ENCODE measurements at regions not wholly inside any gene's neighbourhood (a gene's known extent, or its start where the extent isn't known, plus 50 kb on each side); places are given as distances from the start of the nearest gene placed in this dataset.

GRCh38 chr7:137172105-137172590 lies 171.4 kb downstream of the PTN start:
- no peak for DNase-seq (ENCODE audit: low spot score)

DNA sequence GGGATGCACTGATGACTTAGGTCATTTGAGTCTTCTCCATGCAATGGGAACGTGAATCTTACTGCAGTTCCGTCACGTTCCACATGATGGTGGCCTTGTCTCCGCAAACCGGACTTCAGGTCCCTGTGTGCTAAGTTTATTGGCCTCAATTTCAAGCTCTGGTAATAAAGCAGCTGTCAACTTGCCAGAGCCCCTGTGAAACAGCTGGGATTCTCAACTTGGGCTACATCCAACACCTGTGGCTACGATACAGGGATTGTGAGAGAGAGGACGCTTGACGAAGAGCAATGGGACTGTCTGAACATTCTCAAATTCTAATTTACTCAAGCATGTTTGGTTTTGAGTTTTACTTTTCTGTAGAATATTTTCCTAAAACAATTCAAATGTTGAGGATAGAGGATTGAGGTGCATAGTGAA lies 174.2 kb downstream of the PTN start:
- DNase-seq (ENCODE audit: low spot score) = peak; percentile 71

DNA sequence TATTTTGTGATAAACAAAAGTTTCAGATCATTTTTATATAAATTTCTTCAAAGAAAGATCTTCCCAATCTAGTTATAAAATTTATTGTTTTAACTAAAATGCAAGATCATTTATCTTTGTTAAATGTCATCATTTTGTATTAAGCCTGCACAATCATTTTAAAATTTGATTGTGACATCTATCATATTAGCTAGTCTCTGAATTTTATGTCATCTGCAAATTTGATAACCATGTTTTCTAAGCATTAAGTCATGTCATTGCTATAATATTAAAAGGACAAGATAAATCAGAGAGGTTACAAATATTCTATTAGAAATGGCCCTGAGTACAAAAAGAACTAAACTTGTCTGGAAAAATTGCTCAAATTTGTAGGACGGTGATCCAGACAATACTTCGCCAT lies 175.9 kb downstream of the PTN start:
- DNase-seq (ENCODE audit: low spot score) = no peak

- DNase-seq (ENCODE audit: low spot score) = no peak
Observed at GRCh38 chr7:137166363-137166762, 177.2 kb downstream of the PTN start.

GRCh38 chr7:137165786-137166185 lies 177.7 kb downstream of the PTN start:
- no peak for DNase-seq (ENCODE audit: low spot score)

- DNase-seq (ENCODE audit: low spot score) = no peak
Observed at GRCh38 chr7:137165241-137165640, 178.3 kb downstream of the PTN start.

DNA sequence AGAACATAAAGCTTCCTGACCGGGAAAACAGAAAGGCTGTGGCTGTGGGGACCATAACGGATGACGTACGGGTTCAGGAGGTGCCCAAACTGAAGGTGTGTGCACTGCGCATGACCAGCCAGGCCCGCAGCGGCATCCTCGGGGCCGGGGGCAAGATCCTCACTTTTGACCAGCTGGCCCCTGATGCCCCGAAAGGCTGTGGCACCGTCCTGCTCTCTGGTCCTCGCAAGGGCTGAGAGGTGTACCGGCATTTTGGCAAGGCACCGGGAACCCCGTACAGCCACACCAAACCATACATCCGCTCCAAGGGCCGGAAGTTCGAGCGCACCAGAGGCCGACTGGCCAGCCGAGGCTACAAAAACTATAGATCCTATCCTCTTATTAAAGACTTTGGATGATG lies 179.3 kb downstream of the PTN start:
- DNase-seq (ENCODE audit: low spot score) = no peak

DNA sequence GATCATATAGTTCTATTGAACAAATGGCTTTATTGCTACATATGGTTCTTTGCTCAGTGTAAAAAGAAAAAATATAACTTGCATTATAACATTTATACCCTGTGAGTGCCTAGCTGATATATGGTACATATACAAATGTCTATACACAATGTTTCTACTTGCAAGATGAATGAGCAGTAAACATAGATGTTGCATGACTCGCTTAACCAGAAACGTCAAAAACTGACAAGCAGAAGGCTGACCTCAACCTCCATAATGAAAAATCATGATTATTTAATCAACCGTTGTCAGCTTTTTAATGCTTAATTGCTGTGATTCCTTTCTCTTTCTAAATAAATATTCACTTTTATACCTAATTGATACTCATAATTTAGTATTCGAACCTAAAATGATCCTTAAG lies 183.3 kb downstream of the PTN start:
- no peak for DNase-seq (ENCODE audit: low spot score)

DNA sequence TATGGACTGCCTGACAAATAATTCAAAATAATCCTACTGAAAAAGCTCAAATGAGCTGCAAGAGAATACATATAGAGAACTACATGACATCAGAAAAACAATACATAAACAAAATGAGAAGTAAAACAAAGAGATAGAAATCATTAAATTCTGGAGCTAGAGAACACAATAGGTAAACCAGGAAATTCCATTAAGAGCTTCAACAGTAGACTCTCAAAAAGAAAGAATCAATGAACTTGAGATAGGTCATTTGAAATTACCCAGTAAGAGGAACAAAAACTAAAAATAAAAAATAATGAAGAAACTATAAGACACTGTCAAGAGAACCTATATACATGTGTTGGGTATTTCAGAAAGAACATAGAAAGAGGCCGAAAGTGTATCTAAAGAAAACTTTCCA lies 186.3 kb downstream of the PTN start:
- no peak for DNase-seq (ENCODE audit: low spot score)

GRCh38 chr7:137151690-137152052 lies 191.9 kb downstream of the PTN start:
- DNase-seq (ENCODE audit: low spot score) = no peak

DNA sequence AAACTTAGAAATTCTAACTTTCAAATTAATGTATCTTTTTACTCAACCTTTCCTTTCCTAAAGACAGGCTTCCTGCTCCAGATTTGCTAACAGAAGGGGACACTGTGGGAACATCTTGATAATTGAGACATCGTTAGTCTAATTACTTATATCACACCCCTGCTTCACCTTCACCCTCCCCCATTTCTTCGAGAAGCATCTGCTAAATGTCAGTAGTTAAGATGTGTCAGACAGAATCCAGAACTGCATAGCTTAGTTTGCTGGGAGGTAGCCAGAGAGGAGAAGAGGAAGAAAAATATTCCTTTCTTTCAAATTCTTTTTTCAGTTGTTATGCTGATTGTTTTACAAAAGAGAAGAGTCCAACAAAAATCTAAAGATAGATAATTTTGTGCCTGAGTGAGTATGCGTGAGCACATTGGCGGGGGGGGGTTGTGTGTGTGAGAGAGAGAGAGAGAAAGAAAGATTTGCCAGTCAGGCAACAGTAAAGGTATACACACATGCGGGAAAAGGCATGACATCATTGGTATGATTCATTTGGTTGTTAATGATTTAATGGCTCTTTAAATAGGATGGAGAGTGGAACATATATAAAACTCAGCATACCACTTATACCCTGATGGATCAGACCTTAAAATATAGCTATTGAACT lies 192.4 kb downstream of the PTN start:
- DNase-seq (ENCODE audit: low spot score) = no peak

GRCh38 chr7:137147338-137147720 lies 196.2 kb downstream of the PTN start:
- DNase-seq (ENCODE audit: low spot score) = no peak

GRCh38 chr7:137146552-137147337 lies 196.8 kb downstream of the PTN start:
- no peak for DNase-seq (ENCODE audit: low spot score)

- no peak for DNase-seq (ENCODE audit: low spot score)
Observed at GRCh38 chr7:137146012-137146455, 197.5 kb downstream of the PTN start.

GRCh38 chr7:137142376-137142775 lies 201.2 kb downstream of the PTN start:
- DNase-seq (ENCODE audit: low spot score) = no peak

DNA sequence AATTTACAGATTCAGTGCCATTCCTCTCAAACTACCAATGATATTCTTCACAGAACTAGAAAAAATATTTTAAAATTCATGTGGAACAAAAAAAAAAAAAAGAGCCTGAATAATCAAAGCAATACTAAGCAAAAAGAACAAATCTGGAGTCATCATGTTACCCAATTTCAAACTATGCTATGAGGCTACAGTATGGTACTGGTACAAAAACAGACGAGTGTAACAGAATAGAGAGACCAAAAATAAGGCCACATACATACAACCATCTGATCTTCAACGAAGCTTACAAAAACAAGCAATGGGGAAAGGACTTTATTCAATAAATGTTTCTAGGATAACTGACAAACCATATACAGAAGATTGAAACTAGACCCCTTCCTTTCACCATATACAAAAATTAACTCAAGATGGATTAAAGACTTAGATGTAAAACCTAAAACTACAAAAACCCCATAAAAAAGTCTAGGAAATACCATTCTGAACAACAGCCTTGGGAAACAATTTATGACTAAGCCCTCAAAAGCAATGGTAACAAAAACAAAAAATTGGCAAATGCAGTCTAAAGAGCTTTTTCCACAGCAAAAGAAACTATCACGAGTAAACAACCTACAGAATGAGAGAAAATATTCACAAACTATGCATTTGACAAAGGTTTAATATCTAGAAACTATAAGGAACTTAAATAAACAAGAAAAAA lies 207.7 kb downstream of the PTN start:
- no peak for DNase-seq (ENCODE audit: low spot score)

- DNase-seq (ENCODE audit: low spot score) = no peak
Observed at GRCh38 chr7:137130751-137131158, 212.8 kb downstream of the PTN start.

DNA sequence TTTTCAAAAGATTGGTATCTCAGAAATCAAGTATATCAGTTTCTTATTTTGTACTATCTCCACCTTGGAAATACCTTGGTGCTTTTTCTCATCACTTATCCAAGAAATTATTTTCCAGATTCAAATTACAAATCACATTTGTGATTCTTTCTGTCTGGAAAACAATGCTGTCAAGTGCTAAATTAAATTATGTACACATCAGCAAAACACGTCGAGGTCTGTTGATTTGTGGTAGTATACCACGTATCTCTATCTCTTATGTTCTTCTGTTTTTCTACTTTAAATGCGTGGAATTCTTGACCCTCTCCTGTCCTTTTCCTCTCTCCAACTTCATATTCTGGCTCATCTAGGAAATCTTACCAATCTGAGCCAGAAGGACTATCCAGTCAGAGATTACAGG lies 214.5 kb downstream of the PTN start:
- no peak for DNase-seq (ENCODE audit: low spot score)

DNA sequence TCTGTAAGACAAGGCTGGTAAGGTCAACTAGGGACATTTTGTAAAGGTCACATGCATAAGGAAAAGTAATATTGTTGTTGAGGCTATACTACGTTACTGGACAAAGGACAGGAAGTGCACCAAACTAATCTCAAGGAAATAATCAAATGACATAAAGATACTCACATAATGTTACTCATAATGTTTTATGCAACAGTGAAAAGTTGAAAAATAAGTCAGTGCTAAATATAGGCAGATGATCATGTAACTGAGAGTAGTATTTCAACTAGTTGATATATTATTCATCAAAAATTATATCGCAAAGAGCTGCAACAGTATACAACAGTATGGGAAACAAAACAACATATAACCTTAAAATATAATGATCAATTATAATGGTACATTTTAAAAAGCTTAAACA lies 215.7 kb downstream of the PTN start:
- DNase-seq (ENCODE audit: low spot score) = no peak

DNA sequence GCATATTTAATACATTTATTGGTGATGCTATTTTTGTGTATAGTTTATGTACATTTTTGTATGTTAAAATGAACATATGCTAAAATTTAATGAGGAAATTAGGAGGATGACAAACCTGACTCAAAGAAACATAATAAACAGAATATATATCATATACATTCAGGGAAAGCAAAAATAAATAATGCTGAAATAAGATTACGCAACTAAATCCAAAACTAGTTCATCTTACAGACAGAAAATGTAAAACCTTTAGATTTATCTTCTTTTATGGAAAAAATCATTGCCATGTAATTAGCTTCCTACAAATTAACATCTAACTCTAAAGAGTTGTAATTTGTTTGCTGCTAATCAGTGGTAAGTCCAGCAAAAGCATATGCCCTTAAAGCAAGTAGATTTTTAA lies 216.5 kb downstream of the PTN start:
- no peak for DNase-seq (ENCODE audit: low spot score)

- DNase-seq (ENCODE audit: low spot score) = no peak
Observed at GRCh38 chr7:137122145-137122544, 221.4 kb downstream of the PTN start.

GRCh38 chr7:137120690-137121089 lies 222.8 kb downstream of the PTN start:
- DNase-seq (ENCODE audit: low spot score) = no peak

GRCh38 chr7:137110535-137110934 lies 233.0 kb downstream of the PTN start:
- no peak for DNase-seq (ENCODE audit: low spot score)
